ENCODE measurements at regions not wholly inside any gene's neighbourhood (a gene's known extent, or its start where the extent isn't known, plus 50 kb on each side); places are given as distances from the start of the nearest gene placed in this dataset.
"Not testable (repeated sequence)": the region's sequence is repeated elsewhere in the genome, so short reads cannot be mapped to it uniquely, and the experiment has no call there.

DNA sequence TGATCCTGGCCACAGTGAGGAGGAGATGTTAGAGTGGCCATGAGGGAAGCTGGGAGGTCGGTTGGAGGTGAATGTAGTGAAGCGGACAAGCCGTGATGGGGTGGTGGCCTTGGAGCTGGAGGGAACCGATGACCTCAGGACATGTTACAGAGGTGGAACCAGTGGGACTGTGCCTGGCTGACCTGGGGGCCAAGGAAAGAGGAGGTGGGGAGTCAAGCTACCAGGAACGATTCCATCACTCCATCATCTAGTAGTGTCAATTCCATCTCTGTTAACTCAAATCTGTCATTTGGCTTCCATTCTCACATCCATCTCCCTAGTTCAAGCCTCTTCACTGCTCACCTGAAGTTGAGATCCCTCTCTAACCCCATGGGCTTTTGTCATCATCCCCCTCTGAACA lies 102.4 kb upstream of the LYZL2 start:
- Histone ChIP-seq H3K4me3 (ENCODE audit: low read depth in 1 of 2, low read length in 2 of 2) (no peak overlapping the region), H3K27me3 (ENCODE audit: control insufficient read depth in 1 of 2, insufficient read depth in 2 of 2, low read length in 2 of 2) (no peaks in the 10 kb centered on the region), H3K4me1 (ENCODE audit: insufficient read depth, low read length) (peaks cover 24% of the 10 kb centered on the region), H3K27ac (ENCODE audit: low read depth, low read length) (no peak overlapping the region), H3K9me3 (ENCODE audit: low read length) (no peaks in the 10 kb centered on the region), H3K36me3 (ENCODE audit: insufficient read depth, low read length) (no peaks in the 10 kb centered on the region), H3K9ac (ENCODE audit: low read length) (no peak overlapping the region)

DNA sequence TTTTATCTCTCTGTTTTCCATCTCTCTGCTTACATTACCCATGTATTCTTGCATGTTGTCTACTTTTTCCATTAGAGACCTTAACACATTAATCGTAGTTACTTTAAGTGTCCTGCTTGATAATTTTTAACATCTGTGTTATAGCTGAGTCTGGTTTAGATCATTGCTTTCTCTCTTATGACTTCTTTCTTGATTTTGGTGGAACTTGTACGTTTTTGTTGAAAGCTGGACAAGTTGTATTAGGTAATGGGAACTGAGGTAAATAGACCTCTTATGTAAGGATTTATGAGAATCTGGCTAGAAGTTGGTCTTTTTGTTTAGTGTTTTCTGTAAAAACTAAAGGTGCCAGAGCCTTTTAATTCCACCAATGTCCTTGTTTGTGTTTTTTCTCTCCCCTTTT lies 100.8 kb upstream of the LYZL2 start:
- Histone ChIP-seq H3K36me3 (ENCODE audit: insufficient read depth, low read length) (no peaks in the 10 kb centered on the region), H3K27ac (ENCODE audit: low read depth, low read length) (no peak overlapping the region), H3K4me1 (ENCODE audit: insufficient read depth, low read length) (peaks cover 12% of the 10 kb centered on the region), H3K27me3 (ENCODE audit: control insufficient read depth in 1 of 2, insufficient read depth in 2 of 2, low read length in 2 of 2) (no peaks in the 10 kb centered on the region), H3K9me3 (ENCODE audit: low read length) (no peaks in the 10 kb centered on the region), H3K4me3 (ENCODE audit: low read depth in 1 of 2, low read length in 2 of 2) (no peak overlapping the region), H3K9ac (ENCODE audit: low read length) (no peak overlapping the region)

DNA sequence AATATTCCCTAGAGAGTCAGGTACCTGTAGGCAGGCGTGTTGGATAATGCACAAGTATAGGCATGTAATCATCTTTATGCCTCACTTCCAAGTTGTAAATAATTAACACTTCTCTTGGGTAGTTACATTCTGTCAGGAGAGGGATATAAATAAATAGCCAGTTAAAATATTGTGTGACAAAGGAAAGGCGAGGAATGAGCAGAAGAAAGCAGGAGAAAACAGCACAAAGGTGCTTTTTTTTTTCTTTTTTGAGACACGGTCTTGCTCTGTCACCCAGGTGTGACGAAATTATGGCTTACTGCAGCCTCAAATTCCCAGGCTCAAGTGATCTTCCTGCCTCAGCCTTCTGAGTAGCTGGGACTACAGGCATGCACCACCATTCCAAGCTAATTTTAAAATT lies 99.2 kb upstream of the LYZL2 start:
- H3K4me1 ChIP-seq (ENCODE audit: insufficient read depth, low read length), result peaks cover 6% of the 10 kb centered on the region
- H3K9ac ChIP-seq (ENCODE audit: low read length), result no peak overlapping the region
- no peaks in the 10 kb centered on the region for H3K9me3 ChIP-seq (ENCODE audit: low read length)
- H3K27me3 ChIP-seq (ENCODE audit: control insufficient read depth in 1 of 2, insufficient read depth in 2 of 2, low read length in 2 of 2), result no peaks in the 10 kb centered on the region
- no peak overlapping the region for H3K27ac ChIP-seq (ENCODE audit: low read depth, low read length)
- H3K36me3 ChIP-seq (ENCODE audit: insufficient read depth, low read length), result no peaks in the 10 kb centered on the region
- H3K4me3 ChIP-seq (ENCODE audit: low read depth in 1 of 2, low read length in 2 of 2), result no peak overlapping the region

DNA sequence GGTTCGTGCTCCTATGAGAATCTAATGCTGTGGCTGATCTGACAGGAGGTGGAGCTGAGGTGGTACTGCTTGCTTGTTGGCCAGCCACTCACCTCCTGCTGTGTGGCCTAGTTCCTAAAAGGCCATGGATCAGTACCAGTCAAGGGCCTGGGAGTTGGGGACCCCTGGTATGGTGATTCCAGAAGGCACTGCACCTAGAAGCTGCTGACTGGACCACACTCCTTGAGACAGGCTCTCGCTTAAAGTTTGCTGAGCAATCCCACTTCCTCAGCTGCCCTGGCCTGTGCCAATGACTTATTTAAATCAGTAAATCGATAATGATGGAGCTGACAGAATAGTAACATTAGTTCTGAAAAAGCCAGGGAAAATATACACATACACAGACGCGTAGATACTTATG lies 98.6 kb upstream of the LYZL2 start:
- Histone ChIP-seq H3K9ac (ENCODE audit: low read length) (no peak overlapping the region), H3K36me3 (ENCODE audit: insufficient read depth, low read length) (no peaks in the 10 kb centered on the region), H3K4me3 (ENCODE audit: low read depth in 1 of 2, low read length in 2 of 2) (no peak overlapping the region), H3K27ac (ENCODE audit: low read depth, low read length) (no peak overlapping the region), H3K4me1 (ENCODE audit: insufficient read depth, low read length) (peaks cover 6% of the 10 kb centered on the region), H3K9me3 (ENCODE audit: low read length) (no peaks in the 10 kb centered on the region), H3K27me3 (ENCODE audit: control insufficient read depth in 1 of 2, insufficient read depth in 2 of 2, low read length in 2 of 2) (no peaks in the 10 kb centered on the region)

DNA sequence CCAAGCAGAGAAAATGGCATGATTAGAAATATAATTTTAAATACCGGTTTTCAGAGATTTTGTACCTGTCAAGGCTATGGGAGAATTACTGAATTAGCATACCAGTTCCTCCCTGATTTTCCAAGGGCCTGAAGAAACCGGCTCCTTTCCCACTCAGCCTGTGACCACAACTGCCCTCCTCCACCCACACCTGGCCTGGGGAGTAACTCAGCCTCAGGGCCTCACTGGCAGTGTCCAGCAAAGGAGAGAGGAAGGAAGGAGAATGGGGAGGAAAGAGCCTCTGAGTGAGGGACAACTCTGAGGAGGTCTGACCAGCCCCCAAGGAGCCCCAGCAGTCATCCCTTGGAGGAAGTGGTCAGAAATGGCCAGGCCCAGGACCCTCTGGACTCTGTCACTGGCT lies 98.0 kb upstream of the LYZL2 start:
- Histone ChIP-seq H3K36me3 (ENCODE audit: insufficient read depth, low read length) (no peaks in the 10 kb centered on the region), H3K27me3 (ENCODE audit: control insufficient read depth in 1 of 2, insufficient read depth in 2 of 2, low read length in 2 of 2) (no peaks in the 10 kb centered on the region), H3K27ac (ENCODE audit: low read depth, low read length) (no peak overlapping the region), H3K9me3 (ENCODE audit: low read length) (no peaks in the 10 kb centered on the region), H3K4me3 (ENCODE audit: low read depth in 1 of 2, low read length in 2 of 2) (no peak overlapping the region), H3K4me1 (ENCODE audit: insufficient read depth, low read length) (peaks cover 6% of the 10 kb centered on the region), H3K9ac (ENCODE audit: low read length) (no peak overlapping the region)

DNA sequence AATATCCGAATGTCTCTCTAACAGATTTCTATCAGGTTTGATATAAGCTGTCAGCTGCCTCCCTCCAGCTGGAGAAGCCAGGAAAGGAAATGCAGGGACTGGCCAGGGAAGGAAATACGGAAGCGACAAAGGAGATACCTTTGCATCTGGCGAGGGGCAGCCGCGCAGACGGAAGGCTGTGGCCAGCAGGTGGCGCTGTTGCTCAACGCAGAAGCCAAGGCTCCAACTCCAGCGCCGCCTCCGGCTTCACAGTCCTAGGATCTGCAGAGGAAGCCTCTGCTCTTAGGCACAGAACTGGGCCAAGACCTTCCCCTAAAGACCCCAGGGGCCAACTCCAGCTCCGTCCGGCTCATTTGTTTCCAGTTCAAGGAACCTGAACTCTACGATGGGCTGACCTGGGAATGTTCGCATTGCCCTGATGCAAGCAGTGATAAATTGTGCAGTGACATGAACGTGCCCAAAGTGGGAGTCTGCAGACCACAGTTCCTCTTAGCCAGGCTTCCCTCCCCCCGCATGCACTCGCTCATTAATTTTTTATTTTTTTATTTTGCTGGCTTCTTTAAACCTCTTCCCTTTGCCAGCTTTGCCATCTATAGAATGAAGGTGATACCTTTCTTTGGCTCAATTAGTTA lies 97.3 kb upstream of the LYZL2 start:
- H3K27me3 ChIP-seq (ENCODE audit: control insufficient read depth in 1 of 2, insufficient read depth in 2 of 2, low read length in 2 of 2); H3K27ac ChIP-seq (ENCODE audit: low read depth, low read length); H3K9ac ChIP-seq (ENCODE audit: low read length); H3K4me3 ChIP-seq (ENCODE audit: low read depth in 1 of 2, low read length in 2 of 2); H3K9me3 ChIP-seq (ENCODE audit: low read length); H3K36me3 ChIP-seq (ENCODE audit: insufficient read depth, low read length); H3K4me1 ChIP-seq (ENCODE audit: insufficient read depth, low read length): not testable (repeated sequence)

DNA sequence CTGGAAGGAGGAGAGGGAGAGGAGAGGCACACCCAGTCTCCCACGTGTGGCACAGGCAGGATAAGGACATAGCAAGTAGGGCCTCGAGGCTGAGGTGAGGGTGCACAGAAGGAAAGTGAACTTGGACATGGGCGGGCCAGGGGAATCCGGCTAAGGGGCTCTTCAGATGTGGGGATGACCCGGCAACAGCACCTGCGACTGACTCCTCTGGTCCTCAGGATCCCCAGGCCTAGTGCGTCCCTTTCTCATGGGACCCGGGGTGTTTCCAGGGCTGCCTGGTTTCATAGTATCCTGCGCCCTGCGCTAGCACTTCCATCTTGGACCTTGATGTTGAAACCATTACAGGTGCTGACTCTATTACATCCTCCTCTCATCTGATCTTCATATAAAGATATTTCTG lies 96.1 kb upstream of the LYZL2 start:
- Histone ChIP-seq H3K9ac (ENCODE audit: low read length) (no peak overlapping the region), H3K36me3 (ENCODE audit: insufficient read depth, low read length) (no peaks in the 10 kb centered on the region), H3K4me3 (ENCODE audit: low read depth in 1 of 2, low read length in 2 of 2) (no peak overlapping the region), H3K27me3 (ENCODE audit: control insufficient read depth in 1 of 2, insufficient read depth in 2 of 2, low read length in 2 of 2) (no peaks in the 10 kb centered on the region), H3K9me3 (ENCODE audit: low read length) (no peaks in the 10 kb centered on the region), H3K27ac (ENCODE audit: low read depth, low read length) (no peak overlapping the region), H3K4me1 (ENCODE audit: insufficient read depth, low read length) (peaks cover 6% of the 10 kb centered on the region)

DNA sequence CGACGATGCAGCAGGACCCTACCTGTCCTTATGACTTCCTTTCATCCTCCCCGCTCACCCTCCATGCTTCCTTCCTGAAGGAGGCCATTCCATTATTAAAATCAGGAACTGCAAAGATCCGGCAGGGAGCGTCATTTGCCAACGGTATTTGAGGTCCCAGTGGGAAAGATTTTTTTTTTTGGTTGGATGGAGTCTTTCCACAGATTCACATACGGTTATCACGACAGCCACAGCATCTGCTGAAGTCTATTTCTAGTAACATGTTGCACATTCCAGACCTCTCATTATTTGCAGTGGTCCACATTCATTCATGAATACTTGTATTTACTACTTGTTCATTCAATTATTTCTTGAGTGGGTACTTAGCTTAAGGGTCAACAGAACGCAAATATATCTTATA lies 94.7 kb upstream of the LYZL2 start:
- no peak overlapping the region for H3K9ac ChIP-seq (ENCODE audit: low read length)
- no peaks in the 10 kb centered on the region for H3K27me3 ChIP-seq (ENCODE audit: control insufficient read depth in 1 of 2, insufficient read depth in 2 of 2, low read length in 2 of 2)
- peaks cover 6% of the 10 kb centered on the region for H3K4me1 ChIP-seq (ENCODE audit: insufficient read depth, low read length)
- H3K27ac ChIP-seq (ENCODE audit: low read depth, low read length), result no peak overlapping the region
- no peaks in the 10 kb centered on the region for H3K36me3 ChIP-seq (ENCODE audit: insufficient read depth, low read length)
- H3K4me3 ChIP-seq (ENCODE audit: low read depth in 1 of 2, low read length in 2 of 2), result no peak overlapping the region
- H3K9me3 ChIP-seq (ENCODE audit: low read length), result no peaks in the 10 kb centered on the region

DNA sequence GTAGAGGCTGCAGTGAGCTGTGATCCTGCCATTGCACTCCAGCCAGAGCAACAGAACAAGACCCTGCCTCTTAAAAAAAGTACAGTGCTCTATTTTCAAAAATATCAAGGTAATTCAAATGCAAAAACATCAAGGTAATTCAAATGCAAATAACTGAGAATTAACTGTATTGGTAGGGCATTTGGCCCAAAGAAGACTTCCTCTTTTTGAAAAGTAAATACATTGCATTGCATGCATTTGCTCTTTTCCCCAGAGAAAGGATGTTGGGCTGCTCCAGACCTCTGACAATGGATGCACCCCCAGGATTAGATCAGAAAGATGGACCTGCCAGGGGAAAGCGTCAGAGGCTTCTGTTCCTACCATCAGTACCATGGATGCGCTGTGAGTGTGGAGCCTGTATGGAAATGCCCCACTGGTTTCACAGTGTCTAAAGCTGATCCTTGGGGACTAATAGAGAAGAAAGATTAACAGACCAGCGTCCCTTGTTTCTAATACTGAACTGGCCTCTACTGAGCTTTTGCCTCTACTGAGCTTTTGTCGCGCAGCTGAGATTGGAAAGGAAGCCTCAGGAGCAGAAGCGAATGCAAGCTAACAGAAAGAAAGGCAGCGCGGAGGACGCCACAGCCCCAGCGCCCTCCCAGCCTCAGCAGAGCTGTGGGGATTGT lies 93.5 kb upstream of the LYZL2 start:
- Histone ChIP-seq H3K4me1 (ENCODE audit: insufficient read depth, low read length) (peaks cover 6% of the 10 kb centered on the region), H3K36me3 (ENCODE audit: insufficient read depth, low read length) (no peaks in the 10 kb centered on the region), H3K9ac (ENCODE audit: low read length) (no peak overlapping the region), H3K9me3 (ENCODE audit: low read length) (no peaks in the 10 kb centered on the region), H3K27ac (ENCODE audit: low read depth, low read length) (no peak overlapping the region), H3K27me3 (ENCODE audit: control insufficient read depth in 1 of 2, insufficient read depth in 2 of 2, low read length in 2 of 2) (no peaks in the 10 kb centered on the region), H3K4me3 (ENCODE audit: low read depth in 1 of 2, low read length in 2 of 2) (no peak overlapping the region)

DNA sequence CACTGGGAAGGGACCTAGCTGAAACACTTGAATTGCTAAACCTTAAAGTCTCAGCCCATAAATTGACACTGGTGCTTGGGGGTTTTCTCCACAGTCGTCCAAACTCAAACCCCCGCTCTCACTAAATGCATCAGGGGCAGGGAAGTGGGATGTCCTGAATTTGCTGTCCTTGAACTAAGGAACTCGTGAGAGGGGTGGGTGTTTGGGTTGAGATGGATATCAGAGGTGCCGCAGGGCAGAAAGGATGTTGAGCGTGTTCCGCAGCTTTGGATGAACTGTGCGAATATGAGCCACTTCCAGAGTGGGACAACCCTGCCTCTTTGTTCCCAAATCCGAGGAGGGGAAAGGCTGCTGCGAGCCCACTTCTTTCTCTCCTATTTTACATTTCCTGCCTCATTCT lies 90.3 kb upstream of the LYZL2 start:
- Histone ChIP-seq H3K27me3 (ENCODE audit: control insufficient read depth in 1 of 2, insufficient read depth in 2 of 2, low read length in 2 of 2) (no peaks in the 10 kb centered on the region), H3K27ac (ENCODE audit: low read depth, low read length) (no peak overlapping the region), H3K9ac (ENCODE audit: low read length) (no peak overlapping the region), H3K9me3 (ENCODE audit: low read length) (no peaks in the 10 kb centered on the region), H3K4me1 (ENCODE audit: insufficient read depth, low read length) (no peaks in the 10 kb centered on the region), H3K36me3 (ENCODE audit: insufficient read depth, low read length) (no peaks in the 10 kb centered on the region), H3K4me3 (ENCODE audit: low read depth in 1 of 2, low read length in 2 of 2) (no peak overlapping the region)

DNA sequence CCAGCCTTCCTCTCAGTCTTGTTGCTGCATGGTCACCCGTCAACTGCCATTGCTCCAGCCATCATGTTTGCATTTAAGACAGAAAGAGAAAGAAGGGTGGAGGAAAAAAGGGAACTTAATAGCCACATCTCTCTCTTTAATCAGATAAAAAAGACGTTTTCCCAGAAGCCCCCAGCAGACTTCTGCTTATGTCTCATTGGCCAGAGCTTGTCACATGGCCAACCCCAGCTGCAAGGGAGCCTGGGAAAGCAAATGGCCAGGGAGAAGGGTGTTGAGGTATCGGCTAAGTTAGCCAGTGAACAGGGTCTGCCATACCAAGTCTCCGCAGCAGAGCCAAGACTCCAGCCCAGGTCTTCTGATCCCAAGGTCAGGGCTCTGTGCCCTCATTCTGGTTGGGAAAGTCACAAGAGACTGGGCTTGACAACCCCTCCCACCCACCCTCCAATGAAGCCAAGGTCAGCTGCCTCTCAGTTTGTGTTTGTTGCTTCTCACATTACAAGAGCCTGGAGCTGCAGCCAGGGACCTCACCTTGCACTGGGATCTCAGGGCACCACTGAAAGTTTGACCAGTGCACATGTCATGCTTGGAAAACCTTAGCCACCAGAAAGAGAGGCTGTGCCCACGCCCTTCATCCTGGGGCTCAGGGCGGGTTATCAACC lies 80.3 kb upstream of the LYZL2 start:
- H3K36me3 ChIP-seq (ENCODE audit: insufficient read depth, low read length), result no peaks in the 10 kb centered on the region
- no peak overlapping the region for H3K27ac ChIP-seq (ENCODE audit: low read depth, low read length)
- no peak overlapping the region for H3K9ac ChIP-seq (ENCODE audit: low read length)
- no peak overlapping the region for H3K4me3 ChIP-seq (ENCODE audit: low read depth in 1 of 2, low read length in 2 of 2)
- no peaks in the 10 kb centered on the region for H3K9me3 ChIP-seq (ENCODE audit: low read length)
- H3K4me1 ChIP-seq (ENCODE audit: insufficient read depth, low read length), result no peaks in the 10 kb centered on the region
- H3K27me3 ChIP-seq (ENCODE audit: control insufficient read depth in 1 of 2, insufficient read depth in 2 of 2, low read length in 2 of 2), result no peaks in the 10 kb centered on the region

DNA sequence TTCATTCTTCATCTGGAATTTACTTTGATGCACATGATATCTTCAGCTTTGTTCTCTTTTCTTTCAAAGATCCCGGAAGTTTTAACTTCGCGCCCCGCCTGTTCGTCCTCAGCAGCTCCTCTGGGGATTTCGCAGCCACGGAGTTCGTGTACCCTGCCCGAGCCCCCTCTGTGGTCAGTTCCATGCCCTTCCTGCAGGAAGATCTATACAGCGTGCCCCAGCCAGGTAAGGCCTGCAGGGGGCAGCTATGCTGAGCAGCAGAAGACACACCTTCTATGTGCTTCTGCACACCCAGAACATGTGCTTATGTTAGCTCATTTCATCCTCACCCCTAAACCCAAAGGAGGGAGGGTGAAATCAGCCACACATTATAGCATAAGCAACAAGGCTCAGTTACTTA lies 79.7 kb upstream of the LYZL2 start:
- H3K9ac ChIP-seq (ENCODE audit: low read length), result no peak overlapping the region
- H3K9me3 ChIP-seq (ENCODE audit: low read length), result no peaks in the 10 kb centered on the region
- no peak overlapping the region for H3K4me3 ChIP-seq (ENCODE audit: low read depth in 1 of 2, low read length in 2 of 2)
- no peaks in the 10 kb centered on the region for H3K27me3 ChIP-seq (ENCODE audit: control insufficient read depth in 1 of 2, insufficient read depth in 2 of 2, low read length in 2 of 2)
- H3K27ac ChIP-seq (ENCODE audit: low read depth, low read length), result no peak overlapping the region
- no peaks in the 10 kb centered on the region for H3K4me1 ChIP-seq (ENCODE audit: insufficient read depth, low read length)
- H3K36me3 ChIP-seq (ENCODE audit: insufficient read depth, low read length), result no peaks in the 10 kb centered on the region
